Stimulated activated CD4-positive, alpha-beta T cell treated with anti-CD3 and anti-CD28 coated beads, Interleukin-2, amount 100 ng/mL, for 24 hours (primary cell): ENCODE measurements at regions not wholly inside any gene's neighbourhood (a gene's known extent, or its start where the extent isn't known, plus 50 kb on each side); places are given as distances from the start of the nearest gene placed in this dataset.
"Not testable (repeated sequence)": the region's sequence is repeated elsewhere in the genome, so short reads cannot be mapped to it uniquely, and the experiment has no call there.

Source experiments
- DNase-seq, 2 donors: peaks; one replicate each; pipeline ENCODE4 v3.0.0-alpha.2; 2020

DNA sequence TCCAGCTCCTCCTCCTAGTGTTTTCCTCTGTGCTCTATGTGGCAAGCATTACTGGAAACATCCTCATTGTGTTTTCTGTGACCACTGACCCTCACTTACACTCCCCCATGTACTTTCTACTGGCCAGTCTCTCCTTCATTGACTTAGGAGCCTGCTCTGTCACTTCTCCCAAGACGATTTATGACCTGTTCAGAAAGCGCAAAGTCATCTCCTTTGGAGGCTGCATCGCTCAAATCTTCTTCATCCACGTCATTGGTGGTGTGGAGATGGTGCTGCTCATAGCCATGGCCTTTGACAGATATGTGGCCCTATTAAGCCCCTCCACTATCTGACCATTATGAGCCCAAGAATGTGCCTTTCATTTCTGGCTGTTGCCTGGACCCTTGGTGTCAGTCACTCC is 64.0 kb downstream of the OR4F15 start:
- not testable (repeated sequence) for DNase-seq

- DNase-seq: not testable (repeated sequence)
These were observed 65.6 kb downstream of the OR4F15 start for GRCh38 chr15:101877649-101878048.

- not testable (repeated sequence) for DNase-seq
These were observed 100.6 kb downstream of the OR4F15 start for GRCh38 chr15:101912349-101913287.

DNA sequence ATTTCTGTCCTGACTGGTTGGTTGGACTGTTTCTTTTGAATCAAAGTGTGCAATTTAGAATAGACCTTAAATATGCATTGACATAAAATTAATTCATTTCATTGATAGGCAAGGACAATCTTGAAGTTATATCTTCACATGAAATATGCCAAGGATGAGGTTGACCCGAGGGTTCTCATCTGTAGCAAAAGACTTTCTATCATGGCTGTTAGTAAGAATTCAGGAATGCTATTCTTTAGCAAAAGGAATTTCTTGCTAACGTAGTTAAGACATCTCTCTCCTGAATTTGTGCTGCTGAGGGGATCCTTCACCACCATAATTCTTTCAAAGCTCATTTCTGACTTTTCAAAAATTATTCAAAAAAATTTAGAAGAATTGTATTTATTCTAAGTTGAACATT is 112.6 kb downstream of the OR4F15 start:
- DNase-seq: not testable (repeated sequence)

GRCh38 chr15:101934506-101934905 is 122.5 kb downstream of the OR4F15 start:
- not testable (repeated sequence) for DNase-seq

DNA sequence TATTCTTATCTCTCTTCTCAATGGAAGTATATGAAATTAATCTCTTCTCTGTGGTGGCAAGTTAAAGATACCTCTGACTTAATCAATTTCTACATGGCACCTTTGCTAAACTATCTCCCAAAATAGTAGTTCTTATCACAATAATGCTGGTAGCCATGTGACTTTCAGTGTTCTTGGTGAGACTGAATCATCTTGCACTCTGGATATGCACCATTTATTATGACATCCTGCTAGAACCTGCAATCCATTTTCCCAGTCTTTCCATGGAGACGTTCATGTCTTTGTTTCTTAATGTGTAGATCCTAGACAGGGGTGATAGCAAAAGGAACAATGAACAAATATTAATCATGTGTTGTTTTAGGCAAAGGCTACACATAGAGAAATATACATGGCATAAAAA is 125.4 kb downstream of the OR4F15 start:
- DNase-seq: not testable (repeated sequence)

DNA sequence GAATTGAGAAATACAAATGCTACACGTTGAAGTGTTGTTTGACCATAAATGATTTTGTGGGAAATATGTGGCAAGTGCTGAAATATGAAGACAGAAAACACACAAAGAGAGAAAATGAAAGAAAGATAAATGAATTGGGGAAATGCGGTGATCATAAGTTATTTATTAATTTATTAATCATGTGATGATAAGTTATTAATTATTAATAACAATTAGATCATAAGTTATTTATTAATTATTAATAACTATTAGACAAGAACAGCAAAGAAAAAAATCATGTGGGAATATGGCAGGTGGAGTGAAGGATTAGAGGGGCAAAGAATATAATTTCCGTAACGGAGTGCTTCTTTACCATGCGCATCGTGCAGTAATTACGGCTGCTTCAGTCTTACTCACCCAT is 126.6 kb downstream of the OR4F15 start:
- DNase-seq: not testable (repeated sequence)

- not testable (repeated sequence) for DNase-seq
These were observed 133.9 kb downstream of the OR4F15 start for GRCh38 chr15:101945896-101946295.

DNA sequence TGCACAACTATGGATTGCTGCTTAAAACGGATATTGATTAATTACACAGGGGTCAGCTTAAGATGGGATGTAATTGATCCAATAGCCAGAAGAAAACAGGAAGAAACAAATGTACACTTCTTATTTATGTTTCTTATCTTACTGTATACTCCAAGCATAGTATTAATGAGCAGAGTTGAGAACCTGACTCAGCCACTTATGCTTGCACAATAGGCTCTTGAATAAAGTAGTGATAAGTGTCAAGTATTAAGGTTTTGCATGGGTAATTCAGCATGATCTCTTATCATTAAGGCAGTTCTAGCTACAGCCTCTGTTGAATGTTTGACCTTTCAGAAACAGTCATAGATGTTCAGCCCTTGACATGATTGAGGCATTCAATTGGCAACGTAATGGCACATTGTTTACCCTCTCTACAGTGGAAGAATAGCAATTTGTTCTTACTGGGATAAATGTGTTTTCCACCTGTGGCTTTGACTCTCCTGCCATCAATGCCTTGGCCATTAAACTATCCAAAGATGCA is 136.5 kb downstream of the OR4F15 start:
- not testable (repeated sequence) for DNase-seq

GRCh38 chr15:101949380-101950065 is 137.5 kb downstream of the OR4F15 start:
- DNase-seq: not testable (repeated sequence)

- not testable (repeated sequence) for DNase-seq
These were observed 142.0 kb downstream of the OR4F15 start for GRCh38 chr15:101953993-101954392.

DNA sequence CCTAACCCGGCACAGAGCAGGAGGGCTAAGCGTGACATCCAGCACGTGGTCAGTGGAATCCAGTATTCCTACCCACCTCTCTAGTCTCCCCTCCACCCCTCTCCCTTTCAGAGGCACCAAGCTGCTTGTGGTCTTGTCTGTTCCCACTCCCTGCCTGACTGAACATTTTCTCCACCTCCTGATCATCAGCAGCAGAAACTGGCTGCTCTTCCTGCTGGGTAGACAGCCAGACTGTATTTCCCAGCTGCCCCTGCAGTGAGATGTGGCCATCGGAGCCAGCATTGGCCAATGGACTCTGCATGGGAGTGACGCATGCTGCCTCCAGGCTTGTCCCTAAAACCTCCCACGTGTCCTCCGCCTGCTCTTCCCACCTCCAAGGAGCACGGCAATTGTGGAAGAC is 143.8 kb downstream of the OR4F15 start:
- not testable (repeated sequence) for DNase-seq

DNA sequence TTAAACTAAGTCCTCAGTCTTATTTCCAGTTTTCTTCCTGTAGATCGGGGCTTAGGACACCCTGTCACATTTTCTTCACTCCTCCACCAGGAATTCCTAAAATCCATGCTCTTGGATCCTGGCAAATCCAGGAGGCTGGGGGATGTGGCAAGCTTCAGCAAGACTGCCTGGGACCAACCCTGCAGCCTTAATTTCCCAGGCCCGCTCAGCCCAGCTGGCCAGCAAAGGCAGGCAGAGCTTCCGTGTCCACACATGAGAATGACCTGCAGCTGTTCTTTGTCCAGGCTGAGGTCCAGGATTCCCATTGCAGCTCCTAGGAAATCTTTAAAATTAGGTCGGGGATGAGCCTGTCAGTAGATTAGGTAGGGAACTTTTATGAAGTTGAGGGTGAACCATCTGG is 146.7 kb downstream of the OR4F15 start:
- DNase-seq: not testable (repeated sequence)

GRCh38 chr15:101961263-101961662 is 149.3 kb downstream of the OR4F15 start:
- not testable (repeated sequence) for DNase-seq

DNA sequence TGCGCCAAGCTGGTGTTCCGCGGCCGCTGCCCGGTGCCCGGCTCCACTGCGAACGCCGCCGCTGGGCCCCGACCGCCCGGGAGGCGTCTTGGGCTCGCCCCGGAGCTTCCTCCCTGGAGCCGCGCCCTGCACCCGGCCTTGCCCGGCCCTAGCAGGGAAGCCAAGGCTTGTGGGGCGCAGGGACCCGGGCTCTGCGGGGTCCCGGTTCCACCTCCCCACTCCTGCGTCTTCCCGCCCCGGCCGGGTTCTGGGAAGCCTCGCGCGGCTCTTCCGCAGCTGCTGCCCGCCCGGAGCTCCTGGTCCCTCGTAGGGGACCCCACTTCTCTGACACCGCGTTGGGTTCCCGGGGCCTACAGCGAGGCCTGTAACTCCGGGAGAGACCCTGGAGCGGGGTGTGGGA is 149.8 kb downstream of the OR4F15 start:
- DNase-seq: not testable (repeated sequence)

DNA sequence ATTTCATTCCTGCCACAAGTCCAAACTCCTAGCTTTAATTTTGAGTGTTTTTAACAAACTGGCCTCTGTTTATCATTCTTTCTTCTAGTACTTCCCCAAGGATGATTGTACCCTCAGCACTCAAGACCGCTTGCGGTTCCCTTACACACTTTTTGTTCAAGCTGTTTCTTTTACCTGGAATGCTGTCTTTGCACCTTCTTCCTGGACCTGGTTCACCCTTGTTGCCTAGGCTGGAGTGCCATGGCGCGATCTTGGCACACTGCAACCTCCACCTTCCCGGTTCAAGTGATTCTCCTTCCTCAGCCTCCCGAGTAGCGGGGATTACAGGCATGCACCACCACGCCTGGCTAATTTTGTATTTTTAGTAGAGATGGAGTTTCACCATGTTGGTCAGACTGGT is 151.7 kb downstream of the OR4F15 start:
- DNase-seq: not testable (repeated sequence)

DNA sequence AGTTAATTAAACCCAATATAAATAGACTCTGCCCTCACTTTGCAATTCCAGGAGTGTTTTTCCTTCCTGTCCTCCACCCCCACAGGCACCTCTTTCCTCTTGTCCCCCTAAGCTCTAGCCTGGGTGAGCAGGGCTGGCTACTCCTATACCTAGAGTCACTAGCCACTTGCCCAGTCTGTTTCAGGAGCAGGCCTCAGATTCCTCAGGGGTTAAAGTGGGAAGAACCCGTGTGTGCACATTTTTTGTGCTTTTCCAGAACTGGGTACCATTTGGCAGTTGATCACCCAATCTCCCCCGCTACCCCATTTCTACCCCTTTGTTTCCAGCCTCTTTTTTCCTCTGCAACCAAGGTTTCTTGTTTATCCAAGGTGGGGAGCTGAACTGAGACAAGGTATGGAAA is 153.4 kb downstream of the OR4F15 start:
- DNase-seq: not testable (repeated sequence)

- DNase-seq: not testable (repeated sequence)
These were observed 153.9 kb downstream of the OR4F15 start for GRCh38 chr15:101965860-101966259.

- DNase-seq: not testable (repeated sequence)
These were observed 155.4 kb downstream of the OR4F15 start for GRCh38 chr15:101967364-101967763.

DNA sequence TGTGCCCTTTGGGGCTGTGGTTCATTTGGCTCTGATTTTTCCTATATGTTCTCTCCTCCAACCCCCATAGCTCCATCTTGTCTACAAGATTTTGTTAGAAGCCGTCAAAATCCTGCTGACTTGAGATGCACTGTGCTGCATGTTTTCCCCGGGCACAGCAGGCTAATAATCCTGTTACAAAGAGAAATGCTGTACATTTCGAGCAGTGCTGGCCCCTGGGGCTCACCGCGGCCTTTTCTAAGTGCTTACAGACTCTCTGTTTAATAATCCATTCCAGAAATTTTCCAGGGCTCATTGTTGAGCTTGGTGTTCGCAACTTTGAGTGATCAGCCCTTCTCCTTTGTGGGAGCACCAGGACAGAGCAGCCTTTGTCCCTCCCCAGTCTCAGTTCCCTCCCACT is 158.6 kb downstream of the OR4F15 start:
- not testable (repeated sequence) for DNase-seq

GRCh38 chr15:101977281-101977680 is 165.3 kb downstream of the OR4F15 start:
- not testable (repeated sequence) for DNase-seq

- peak in 1 of 2 donors; percentile 22 for DNase-seq
These were observed 168.4 kb downstream of the OR4F15 start for GRCh38 chr15:101980206-101980910.
